GM12875 (cell line): ENCODE measurements at regions not wholly inside any gene's neighbourhood (a gene's known extent, or its start where the extent isn't known, plus 50 kb on each side); places are given as distances from the start of the nearest gene placed in this dataset.

ENCODE experiments used
- H3K4me3 ChIP-seq: one replicate; pipeline ENCODE4 v1.5.1; 2011; ENCODE audit warnings: low read depth, low read length, control low read depth
- TF ChIP-seq, protein P1 (sequence below): IDR thresholded peaks from 2 replicates; pipeline ENCODE4 v1.5.1; 2011; ENCODE audit warnings: low read depth, mild to moderate bottlenecking, control low read depth, inconsistent platforms, low read length, moderate library complexity, borderline replicate concordance; ENCODE audit not compliant: insufficient read depth

DNA sequence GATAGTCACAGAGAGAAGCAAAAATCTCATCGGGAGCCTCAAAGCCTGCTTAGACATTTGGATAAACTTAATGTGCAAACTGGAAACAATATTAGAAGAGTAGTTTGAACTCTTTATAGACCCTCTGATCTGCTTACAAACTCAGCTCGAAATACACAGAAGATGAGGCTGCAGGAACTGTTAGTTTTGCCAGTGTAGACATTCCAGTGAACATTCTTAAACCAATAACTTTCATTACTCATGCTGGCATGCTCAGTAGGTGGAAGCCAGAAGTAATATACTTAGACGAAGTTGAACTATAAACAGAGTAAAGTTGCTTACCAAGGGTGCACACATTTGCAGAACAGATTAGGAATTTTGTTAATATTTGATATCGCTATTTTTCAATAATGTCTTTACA, 303.5 kb downstream of the ANKRD50 start:
- no peak overlapping the region for H3K4me3 ChIP-seq
- TF ChIP-seq, protein P1, sequence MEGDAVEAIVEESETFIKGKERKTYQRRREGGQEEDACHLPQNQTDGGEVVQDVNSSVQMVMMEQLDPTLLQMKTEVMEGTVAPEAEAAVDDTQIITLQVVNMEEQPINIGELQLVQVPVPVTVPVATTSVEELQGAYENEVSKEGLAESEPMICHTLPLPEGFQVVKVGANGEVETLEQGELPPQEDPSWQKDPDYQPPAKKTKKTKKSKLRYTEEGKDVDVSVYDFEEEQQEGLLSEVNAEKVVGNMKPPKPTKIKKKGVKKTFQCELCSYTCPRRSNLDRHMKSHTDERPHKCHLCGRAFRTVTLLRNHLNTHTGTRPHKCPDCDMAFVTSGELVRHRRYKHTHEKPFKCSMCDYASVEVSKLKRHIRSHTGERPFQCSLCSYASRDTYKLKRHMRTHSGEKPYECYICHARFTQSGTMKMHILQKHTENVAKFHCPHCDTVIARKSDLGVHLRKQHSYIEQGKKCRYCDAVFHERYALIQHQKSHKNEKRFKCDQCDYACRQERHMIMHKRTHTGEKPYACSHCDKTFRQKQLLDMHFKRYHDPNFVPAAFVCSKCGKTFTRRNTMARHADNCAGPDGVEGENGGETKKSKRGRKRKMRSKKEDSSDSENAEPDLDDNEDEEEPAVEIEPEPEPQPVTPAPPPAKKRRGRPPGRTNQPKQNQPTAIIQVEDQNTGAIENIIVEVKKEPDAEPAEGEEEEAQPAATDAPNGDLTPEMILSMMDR, result no peak

DNA sequence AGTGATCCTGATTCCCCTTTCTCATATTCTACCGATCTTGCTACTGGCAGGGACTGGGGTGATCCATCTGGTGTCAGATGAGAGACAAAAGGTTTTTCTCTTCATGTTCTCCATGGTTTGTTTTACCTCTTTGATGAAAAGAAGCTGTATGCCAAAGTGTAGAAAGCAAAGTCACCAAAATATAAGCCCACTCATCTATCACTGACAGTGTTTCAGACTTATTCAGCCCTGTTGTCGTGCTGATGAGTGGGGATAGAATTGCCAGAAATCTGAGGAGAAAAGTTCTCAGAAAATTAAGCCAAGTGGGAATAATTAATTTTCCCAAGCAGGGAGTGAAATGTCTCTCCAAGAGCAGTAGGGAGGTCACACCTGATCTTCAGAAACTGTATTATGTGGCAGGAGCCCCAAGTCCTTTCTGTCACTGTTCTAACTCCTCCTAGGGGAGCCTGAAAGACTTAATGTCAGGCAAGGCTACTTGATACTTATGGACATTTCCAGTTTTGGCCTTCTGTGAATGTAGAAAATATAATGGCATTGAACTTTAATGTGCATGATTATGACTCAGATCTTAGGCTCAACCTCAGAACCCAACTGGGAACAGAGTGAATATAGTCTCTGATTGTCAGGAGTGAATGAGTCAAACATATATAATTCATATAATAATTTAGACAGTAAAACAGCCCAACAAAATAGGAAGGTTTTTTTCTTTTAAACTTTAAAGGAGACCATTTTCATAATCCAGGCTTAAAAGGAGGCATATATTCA, 298.1 kb downstream of the ANKRD50 start:
- TF ChIP-seq, protein P1, result no peak
- H3K4me3 ChIP-seq, result no peak overlapping the region

DNA sequence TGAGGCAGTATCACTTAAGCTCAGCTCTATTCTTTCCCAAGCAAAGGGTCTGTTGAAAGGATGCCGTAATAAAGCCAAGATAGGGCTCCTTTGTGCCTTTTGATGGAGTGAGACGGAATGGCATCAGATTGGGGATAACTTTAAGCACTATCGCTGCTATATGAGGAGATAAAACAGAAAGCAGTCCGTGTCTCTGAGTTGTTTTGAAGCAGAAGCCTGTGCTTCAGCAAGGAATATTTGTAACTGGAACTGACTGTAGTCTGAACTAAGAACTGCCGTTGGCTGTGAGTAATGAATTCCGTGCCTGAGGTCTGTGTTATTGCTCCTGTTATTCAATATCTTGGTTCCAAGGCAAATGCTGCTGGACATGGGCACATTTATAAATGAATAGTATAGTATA, 297.4 kb downstream of the ANKRD50 start:
- TF ChIP-seq, protein P1, result no peak
- no peak overlapping the region for H3K4me3 ChIP-seq

DNA sequence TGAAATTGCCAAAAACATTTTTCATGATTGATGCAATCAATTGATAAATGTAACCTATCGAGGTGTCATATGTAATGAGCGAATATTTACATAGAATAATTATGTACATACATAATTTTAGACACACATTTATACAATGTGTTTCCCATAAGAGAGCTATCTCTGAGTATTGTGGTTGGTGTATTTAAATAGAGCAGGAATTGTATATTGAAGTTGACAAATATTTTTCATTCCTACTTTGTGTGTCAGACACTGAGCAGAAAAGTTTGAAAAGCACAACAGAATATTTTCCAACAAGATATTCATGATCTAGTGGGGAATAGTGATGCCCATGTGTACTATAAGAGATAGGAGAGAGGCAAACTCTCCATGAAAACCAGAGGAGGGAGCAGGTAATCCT, 295.2 kb downstream of the ANKRD50 start:
- TF ChIP-seq, protein P1, result no peak
- no peak overlapping the region for H3K4me3 ChIP-seq

DNA sequence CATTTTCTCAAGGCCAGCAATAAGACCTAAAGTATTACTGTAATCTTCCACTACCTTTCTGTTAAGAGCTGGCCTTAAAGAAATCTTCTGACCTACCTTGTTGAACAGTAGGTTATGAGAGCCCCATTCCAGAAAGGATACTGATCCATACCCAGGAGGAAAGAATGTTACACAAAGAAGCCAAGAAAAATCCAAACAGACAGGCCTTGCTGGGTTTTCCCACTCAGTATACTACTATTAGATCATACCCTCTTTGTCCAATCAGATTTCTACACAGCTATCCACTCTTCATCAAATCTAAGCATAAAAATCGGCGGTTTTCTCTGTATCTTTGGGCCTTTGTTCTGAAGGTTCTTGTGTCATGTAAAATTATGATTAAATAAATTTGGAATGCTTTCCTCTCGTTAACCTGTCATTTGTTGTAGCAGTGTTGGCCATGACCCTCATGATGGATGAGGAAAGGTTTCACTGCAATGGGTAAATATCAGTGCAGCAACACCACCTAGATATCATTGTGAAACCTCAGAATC, 292.3 kb downstream of the ANKRD50 start:
- TF ChIP-seq, protein P1, result no peak
- no peak overlapping the region for H3K4me3 ChIP-seq

DNA sequence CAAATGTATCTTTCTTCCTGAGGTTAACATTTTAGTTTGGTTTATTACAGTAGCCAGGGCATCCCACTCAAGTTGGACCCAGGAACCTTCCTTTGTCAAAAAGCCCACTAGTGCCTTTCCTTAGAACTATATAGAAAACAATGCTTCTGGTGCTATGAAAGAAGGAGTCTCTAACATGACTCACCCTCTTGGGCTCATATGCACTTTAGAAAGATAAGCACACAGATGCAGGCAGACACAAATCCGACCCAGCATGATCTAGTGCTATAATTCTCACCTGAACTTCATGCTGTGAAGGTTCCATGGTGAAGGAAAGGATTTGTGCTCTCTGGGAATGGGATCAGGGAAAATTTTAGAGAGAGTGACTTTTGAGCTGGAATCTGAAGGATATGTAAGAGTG, 289.4 kb downstream of the ANKRD50 start:
- no peak overlapping the region for H3K4me3 ChIP-seq
- TF ChIP-seq, protein P1, result no peak

DNA sequence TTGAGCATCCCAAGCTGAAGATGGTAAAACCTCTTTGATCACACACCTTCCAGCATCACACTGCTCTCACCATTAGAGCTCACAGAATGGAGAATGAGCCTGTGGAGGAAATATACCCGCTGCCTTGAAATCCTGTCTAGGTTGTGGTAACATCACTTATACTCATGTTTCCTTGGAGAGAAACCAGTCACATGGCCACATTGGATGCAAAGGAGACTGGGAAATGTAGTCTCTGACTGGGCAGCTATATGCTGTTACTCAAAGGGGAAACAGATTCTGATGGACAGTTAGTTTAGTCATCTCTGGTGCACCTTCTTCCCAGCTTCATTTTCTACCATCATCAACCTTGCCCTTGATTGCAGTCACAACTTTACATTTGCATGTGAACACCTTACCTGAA, 286.3 kb downstream of the ANKRD50 start:
- TF ChIP-seq, protein P1, result no peak
- H3K4me3 ChIP-seq, result no peak overlapping the region
